Neural cell (in vitro differentiated cells): ENCODE measurements at regions not wholly inside any gene's neighbourhood (a gene's known extent, or its start where the extent isn't known, plus 50 kb on each side); places are given as distances from the start of the nearest gene placed in this dataset.

Source experiments
- H2AFZ ChIP-seq: fragments of 200-600, 300-800 bp; sonication (generic), shearing (Covaris generic); 2 replicates; pipeline ENCODE4 v1.6.0; 2014; ENCODE audit warnings: low read depth, mild to moderate bottlenecking, antibody characterized with exemption, low read length, moderate library complexity
- H3F3A ChIP-seq: fragments of 200-600 bp; shearing (Covaris generic); 2 replicates; pipeline ENCODE4 v1.6.1; 2016; ENCODE audit warnings: mild to moderate bottlenecking, moderate library complexity, mixed read lengths, antibody characterized with exemption, low read length; ENCODE audit not compliant: insufficient read depth, poor library complexity, severe bottlenecking
- H3K27ac ChIP-seq: fragments of 200-600, 300-800 bp; sonication (generic), shearing (Covaris generic); 2 replicates; pipeline ENCODE4 v1.5.1; 2014; ENCODE audit warnings: mild to moderate bottlenecking, low read length, moderate library complexity
- H3K27me3 ChIP-seq: fragments of 300-800, 200-600 bp; sonication (generic), shearing (Covaris generic); 2 replicates; pipeline ENCODE4 v1.6.0; 2014; ENCODE audit warnings: mild to moderate bottlenecking, low read depth, low read length, moderate library complexity; ENCODE audit not compliant: insufficient read depth
- H3K36me3 ChIP-seq: fragments of 300-800, 200-600 bp; sonication (generic), shearing (Covaris generic); 2 replicates; pipeline ENCODE4 v1.5.1; 2014; ENCODE audit warnings: mild to moderate bottlenecking, antibody characterized with exemption, low read length, moderate library complexity; ENCODE audit not compliant: insufficient read depth
- H3K4me2 ChIP-seq: fragments of 300-800, 200-600 bp; sonication (generic), shearing (Covaris generic); 2 replicates; pipeline ENCODE4 v1.6.0; 2014; ENCODE audit warnings: mild to moderate bottlenecking, low read length
- H3K4me3 ChIP-seq: fragments of 300-800, 200-600 bp; sonication (generic), shearing (Covaris generic); 2 replicates; pipeline ENCODE4 v1.5.1; 2014; ENCODE audit warnings: mild to moderate bottlenecking, low read length, moderate library complexity
- H3K79me2 ChIP-seq: fragments of 200-600 bp; shearing (Covaris generic); replicated peaks from 2 replicates; pipeline ENCODE4 v1.6.0; 2014; ENCODE audit warnings: mild to moderate bottlenecking, low read length, moderate library complexity; ENCODE audit not compliant: insufficient read depth
- H3K9ac ChIP-seq: fragments of 300-800, 200-600 bp; sonication (generic), shearing (Covaris generic); 2 replicates; pipeline ENCODE4 v1.6.1; 2016; ENCODE audit warnings: mild to moderate bottlenecking, low read length, mixed read lengths
- H3K9me2 ChIP-seq: fragments of 200-600 bp; shearing (Covaris generic); 2 replicates; pipeline ENCODE4 v1.6.1; 2016; ENCODE audit warnings: mild to moderate bottlenecking, low read length, mixed read lengths; ENCODE audit not compliant: insufficient read depth
- H3K9me3 ChIP-seq: fragments of 200-600, 300-800 bp; sonication (generic), shearing (Covaris generic); 2 replicates; pipeline ENCODE4 v1.6.1; 2016; ENCODE audit warnings: mild to moderate bottlenecking, mixed run types, low read length, moderate library complexity, mixed read lengths
- H4K20me1 ChIP-seq: fragments of 200-600 bp; shearing (Covaris generic); 2 replicates; pipeline ENCODE4 v1.6.1; 2016; ENCODE audit warnings: mild to moderate bottlenecking, mixed run types; ENCODE audit not compliant: insufficient read depth
- EP300 ChIP-seq: fragments of 450-650 bp; conservative IDR thresholded peaks from 2 replicates; pipeline ENCODE4 v1.6.1; 2014; ENCODE audit warnings: antibody characterized with exemption, mild to moderate bottlenecking, moderate library complexity; ENCODE audit not compliant: poor library complexity, severe bottlenecking
- EZH2 ChIP-seq: fragments of 200-600, 300-800 bp; shearing (Covaris generic), sonication (generic); IDR thresholded peaks from 2 replicates; pipeline ENCODE4 v1.6.1; 2014; ENCODE audit warnings: antibody characterized with exemption, low read length, borderline replicate concordance, mild to moderate bottlenecking; ENCODE audit not compliant: insufficient read depth, poor library complexity, severe bottlenecking
- MXI1 ChIP-seq: fragments of 450-650 bp; conservative IDR thresholded peaks from 2 replicates; pipeline ENCODE4 v1.6.1; 2014; ENCODE audit warnings: antibody characterized with exemption, mild to moderate bottlenecking; ENCODE audit not compliant: poor library complexity, severe bottlenecking
- POLR2AphosphoS5 ChIP-seq: IDR thresholded peaks from 2 replicates; pipeline ENCODE4 v1.6.1; 2012
- RAD21 ChIP-seq: fragments of 450-650 bp; conservative IDR thresholded peaks from 2 replicates; pipeline ENCODE4 v1.6.1; 2014; ENCODE audit warnings: antibody characterized with exemption, mild to moderate bottlenecking, moderate library complexity
- SMC3 ChIP-seq: fragments of 450-650 bp; conservative IDR thresholded peaks from 2 replicates; pipeline ENCODE4 v1.6.1; 2014; ENCODE audit warnings: antibody characterized with exemption, mild to moderate bottlenecking, moderate library complexity; ENCODE audit not compliant: poor library complexity
- TAF1 ChIP-seq: IDR thresholded peaks from 2 replicates; pipeline ENCODE4 v1.6.1; 2012; ENCODE audit warnings: low read depth
- TF ChIP-seq, protein P1 (sequence below): fragments of 450-650 bp; IDR thresholded peaks from 2 replicates; pipeline ENCODE4 v1.5.1; 2014; ENCODE audit warnings: antibody characterized with exemption, mild to moderate bottlenecking, moderate library complexity; ENCODE audit not compliant: poor library complexity, severe bottlenecking
- TF ChIP-seq, protein P2 (sequence below): IDR thresholded peaks from 2 replicates; pipeline ENCODE4 v1.6.1; 2012; ENCODE audit warnings: borderline replicate concordance

DNA sequence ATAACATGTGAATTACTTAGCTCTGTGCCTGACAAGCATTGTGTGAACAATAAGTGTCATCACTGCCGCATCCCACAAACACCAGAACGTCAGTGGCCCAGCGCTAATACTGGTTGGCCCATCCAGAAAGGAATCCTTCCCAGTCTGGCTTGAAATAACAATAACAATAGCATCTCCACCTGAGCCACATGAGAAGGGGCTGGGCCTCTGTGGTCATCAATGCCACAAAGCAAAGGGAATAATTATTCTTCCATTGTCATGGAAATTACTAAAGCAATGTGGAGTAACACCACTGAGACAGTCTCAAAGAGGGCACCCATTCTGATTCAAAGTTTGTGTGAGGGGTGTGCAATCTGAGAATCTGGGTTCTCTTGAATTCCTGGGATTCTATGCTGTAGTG lies 105.7 kb upstream of the INHBA start:
- Histone ChIP-seq H3K9me2 (no peaks in the 10 kb centered on the region), H3F3A (no peaks in the 10 kb centered on the region), H3K9me3 (no peaks in the 10 kb centered on the region), H3K27me3 (no peaks in the 10 kb centered on the region), H3K27ac (no peak overlapping the region), H3K79me2 (no peaks in the 10 kb centered on the region), H2AFZ (no peak overlapping the region), H3K9ac (no peak overlapping the region), H3K4me3 (no peak overlapping the region), H3K36me3 (no peaks in the 10 kb centered on the region), H3K4me2 (no peak overlapping the region), H4K20me1 (no peaks in the 10 kb centered on the region)
- TF ChIP-seq POLR2AphosphoS5 (no peak), RAD21 (no peak)

DNA sequence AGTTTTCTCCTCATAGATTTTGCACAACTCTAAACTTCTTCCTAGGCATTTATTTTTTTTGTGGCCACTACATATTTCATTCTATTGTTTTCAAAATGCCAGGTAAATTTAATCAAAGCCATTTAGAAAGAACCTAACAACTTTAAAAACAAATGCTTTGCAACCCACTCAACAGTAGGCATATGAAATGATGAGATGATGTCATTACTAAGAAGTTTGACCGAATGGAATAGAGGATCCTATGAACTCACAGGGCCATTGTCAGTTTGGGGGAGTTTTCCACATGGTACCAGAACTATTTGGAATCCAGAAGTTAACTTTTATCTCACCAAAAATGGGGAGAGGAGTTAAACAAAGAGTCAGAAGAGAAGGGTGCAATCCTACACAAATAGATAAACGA lies 100.7 kb upstream of the INHBA start:
- no peaks in the 10 kb centered on the region for H3K27me3 ChIP-seq
- H3K79me2 ChIP-seq = no peaks in the 10 kb centered on the region
- no peaks in the 10 kb centered on the region for H4K20me1 ChIP-seq
- no peak for TF ChIP-seq TAF1
- no peak for TF ChIP-seq EP300
- no peak for TF ChIP-seq POLR2AphosphoS5
- TF ChIP-seq, protein P1, sequence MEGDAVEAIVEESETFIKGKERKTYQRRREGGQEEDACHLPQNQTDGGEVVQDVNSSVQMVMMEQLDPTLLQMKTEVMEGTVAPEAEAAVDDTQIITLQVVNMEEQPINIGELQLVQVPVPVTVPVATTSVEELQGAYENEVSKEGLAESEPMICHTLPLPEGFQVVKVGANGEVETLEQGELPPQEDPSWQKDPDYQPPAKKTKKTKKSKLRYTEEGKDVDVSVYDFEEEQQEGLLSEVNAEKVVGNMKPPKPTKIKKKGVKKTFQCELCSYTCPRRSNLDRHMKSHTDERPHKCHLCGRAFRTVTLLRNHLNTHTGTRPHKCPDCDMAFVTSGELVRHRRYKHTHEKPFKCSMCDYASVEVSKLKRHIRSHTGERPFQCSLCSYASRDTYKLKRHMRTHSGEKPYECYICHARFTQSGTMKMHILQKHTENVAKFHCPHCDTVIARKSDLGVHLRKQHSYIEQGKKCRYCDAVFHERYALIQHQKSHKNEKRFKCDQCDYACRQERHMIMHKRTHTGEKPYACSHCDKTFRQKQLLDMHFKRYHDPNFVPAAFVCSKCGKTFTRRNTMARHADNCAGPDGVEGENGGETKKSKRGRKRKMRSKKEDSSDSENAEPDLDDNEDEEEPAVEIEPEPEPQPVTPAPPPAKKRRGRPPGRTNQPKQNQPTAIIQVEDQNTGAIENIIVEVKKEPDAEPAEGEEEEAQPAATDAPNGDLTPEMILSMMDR = no peak
- no peak for TF ChIP-seq SMC3
- TF ChIP-seq, protein P2, sequence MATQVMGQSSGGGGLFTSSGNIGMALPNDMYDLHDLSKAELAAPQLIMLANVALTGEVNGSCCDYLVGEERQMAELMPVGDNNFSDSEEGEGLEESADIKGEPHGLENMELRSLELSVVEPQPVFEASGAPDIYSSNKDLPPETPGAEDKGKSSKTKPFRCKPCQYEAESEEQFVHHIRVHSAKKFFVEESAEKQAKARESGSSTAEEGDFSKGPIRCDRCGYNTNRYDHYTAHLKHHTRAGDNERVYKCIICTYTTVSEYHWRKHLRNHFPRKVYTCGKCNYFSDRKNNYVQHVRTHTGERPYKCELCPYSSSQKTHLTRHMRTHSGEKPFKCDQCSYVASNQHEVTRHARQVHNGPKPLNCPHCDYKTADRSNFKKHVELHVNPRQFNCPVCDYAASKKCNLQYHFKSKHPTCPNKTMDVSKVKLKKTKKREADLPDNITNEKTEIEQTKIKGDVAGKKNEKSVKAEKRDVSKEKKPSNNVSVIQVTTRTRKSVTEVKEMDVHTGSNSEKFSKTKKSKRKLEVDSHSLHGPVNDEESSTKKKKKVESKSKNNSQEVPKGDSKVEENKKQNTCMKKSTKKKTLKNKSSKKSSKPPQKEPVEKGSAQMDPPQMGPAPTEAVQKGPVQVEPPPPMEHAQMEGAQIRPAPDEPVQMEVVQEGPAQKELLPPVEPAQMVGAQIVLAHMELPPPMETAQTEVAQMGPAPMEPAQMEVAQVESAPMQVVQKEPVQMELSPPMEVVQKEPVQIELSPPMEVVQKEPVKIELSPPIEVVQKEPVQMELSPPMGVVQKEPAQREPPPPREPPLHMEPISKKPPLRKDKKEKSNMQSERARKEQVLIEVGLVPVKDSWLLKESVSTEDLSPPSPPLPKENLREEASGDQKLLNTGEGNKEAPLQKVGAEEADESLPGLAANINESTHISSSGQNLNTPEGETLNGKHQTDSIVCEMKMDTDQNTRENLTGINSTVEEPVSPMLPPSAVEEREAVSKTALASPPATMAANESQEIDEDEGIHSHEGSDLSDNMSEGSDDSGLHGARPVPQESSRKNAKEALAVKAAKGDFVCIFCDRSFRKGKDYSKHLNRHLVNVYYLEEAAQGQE = no peak
- no peak for TF ChIP-seq EZH2
- TF ChIP-seq MXI1 = no peak
- TF ChIP-seq RAD21 = no peak
- no peaks in the 10 kb centered on the region for H3F3A ChIP-seq
- H3K9ac ChIP-seq = no peak overlapping the region
- no peaks in the 10 kb centered on the region for H3K36me3 ChIP-seq
- no peak overlapping the region for H3K4me2 ChIP-seq
- no peaks in the 10 kb centered on the region for H3K9me3 ChIP-seq
- no peak overlapping the region for H3K27ac ChIP-seq
- no peaks in the 10 kb centered on the region for H3K9me2 ChIP-seq
- H2AFZ ChIP-seq = no peak overlapping the region
- no peak overlapping the region for H3K4me3 ChIP-seq

DNA sequence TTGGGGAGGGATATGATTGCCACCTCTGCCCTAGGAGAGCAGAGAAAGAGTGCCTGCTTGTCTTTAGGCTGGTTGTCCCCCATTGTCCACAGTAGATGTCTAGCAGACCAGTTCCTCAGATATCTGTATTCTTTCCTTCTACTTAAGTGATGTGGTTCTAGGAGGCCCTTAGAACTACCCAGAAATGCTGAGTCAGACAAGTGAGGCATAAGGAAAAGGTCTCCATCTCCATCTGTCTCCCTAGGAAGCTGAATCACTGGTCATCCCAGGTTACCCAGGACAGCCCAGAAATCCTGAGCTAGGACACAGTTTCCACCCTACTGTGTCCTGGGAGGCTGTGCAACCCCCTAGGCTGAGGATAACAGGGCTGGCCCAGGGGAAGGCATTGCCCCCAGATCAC lies 93.4 kb upstream of the INHBA start:
- Histone ChIP-seq H3F3A (no peaks in the 10 kb centered on the region), H3K9ac (no peak overlapping the region), H3K36me3 (no peaks in the 10 kb centered on the region), H3K27me3 (no peaks in the 10 kb centered on the region), H3K4me3 (no peak overlapping the region), H3K4me2 (no peak overlapping the region), H3K9me3 (no peaks in the 10 kb centered on the region), H4K20me1 (no peaks in the 10 kb centered on the region), H2AFZ (no peak overlapping the region), H3K9me2 (no peaks in the 10 kb centered on the region), H3K27ac (no peak overlapping the region), H3K79me2 (no peaks in the 10 kb centered on the region)
- TF ChIP-seq RAD21 = no peak
- TF ChIP-seq, protein P2 = no peak
- TF ChIP-seq, protein P1 = no peak
- no peak for TF ChIP-seq EP300
- TF ChIP-seq MXI1 = no peak
- no peak for TF ChIP-seq POLR2AphosphoS5
- TF ChIP-seq EZH2 = no peak
- no peak for TF ChIP-seq TAF1
- no peak for TF ChIP-seq SMC3
